Activated CD8-positive, alpha-beta memory T cell treated with anti-CD3 and anti-CD28 coated beads for 48 hours (primary cell): ENCODE measurements at regions not wholly inside any gene's neighbourhood (a gene's known extent, or its start where the extent isn't known, plus 50 kb on each side); places are given as distances from the start of the nearest gene placed in this dataset.
"Not testable (repeated sequence)": the region's sequence is repeated elsewhere in the genome, so short reads cannot be mapped to it uniquely, and the experiment has no call there.

Experiments
- DNase-seq, 3 experiments: peaks; one replicate each; pipeline ENCODE4 v3.0.0-alpha.2; 2020; ENCODE audit warnings: low read depth in 2 of 3, low spot score in 2 of 3

DNA sequence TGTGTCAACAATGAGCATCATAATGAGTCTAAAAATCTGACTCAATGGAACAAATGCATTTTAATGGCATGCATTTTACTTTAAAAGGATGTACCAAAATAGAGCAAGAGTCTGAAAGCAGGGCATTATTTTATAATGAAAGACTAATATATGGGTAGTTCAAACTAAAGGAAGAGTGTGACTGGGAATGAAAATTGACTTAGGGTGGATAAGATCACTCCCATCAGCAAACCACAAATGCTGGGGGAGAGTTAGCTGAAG is 114.7 kb downstream of the SOX4 start:
- no peak for DNase-seq

- DNase-seq, result no peak
These were observed 116.7 kb downstream of the SOX4 start for GRCh38 chr6:21710216-21710615.

GRCh38 chr6:21710908-21711627 is 117.5 kb downstream of the SOX4 start:
- DNase-seq, result no peak

DNA sequence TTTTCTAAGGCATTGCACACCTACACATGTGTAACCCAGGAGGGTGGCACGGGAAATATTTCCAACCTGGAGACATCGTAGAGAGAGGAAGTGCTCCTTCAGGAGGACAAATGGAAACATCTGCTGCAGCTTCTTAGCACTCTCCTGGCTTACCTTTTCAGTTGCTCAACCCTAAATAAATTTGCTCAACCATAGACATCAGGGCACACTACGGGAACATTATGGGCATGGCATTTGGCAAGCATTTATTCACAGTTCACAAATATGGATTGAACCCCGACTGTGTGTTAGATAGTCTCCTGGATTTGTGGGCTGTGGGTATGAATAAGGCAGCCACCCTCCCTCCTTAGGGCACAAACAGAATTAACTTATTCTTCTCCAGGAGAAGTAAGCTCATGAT is 118.7 kb downstream of the SOX4 start:
- no peak for DNase-seq

GRCh38 chr6:21713481-21713880 is 119.9 kb downstream of the SOX4 start:
- no peak for DNase-seq

- no peak for DNase-seq
These were observed 121.6 kb downstream of the SOX4 start for GRCh38 chr6:21715180-21715579.

DNA sequence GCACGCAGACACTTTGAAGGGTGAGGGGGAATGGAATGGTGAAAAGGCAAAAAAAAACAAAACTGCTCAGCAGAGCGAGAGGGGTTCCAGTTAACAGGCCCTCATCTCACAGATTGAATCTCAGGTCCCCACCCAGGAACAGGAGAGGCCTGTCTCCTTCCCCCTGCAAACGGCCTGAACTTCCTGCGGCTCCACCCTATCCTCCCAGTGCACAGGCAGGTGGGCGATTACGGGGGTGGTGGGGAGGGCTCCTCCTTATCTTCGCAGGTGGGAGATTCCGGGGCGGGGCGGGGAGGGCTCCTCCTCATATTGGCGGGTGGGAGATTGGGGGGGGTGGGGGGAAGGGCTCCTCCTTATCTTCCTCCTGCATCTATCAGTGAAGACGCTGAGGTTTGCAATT is 129.0 kb downstream of the SOX4 start:
- no peak for DNase-seq

GRCh38 chr6:21726676-21727075 is 133.1 kb downstream of the SOX4 start:
- DNase-seq, result no peak

GRCh38 chr6:21728141-21728540 is 134.6 kb downstream of the SOX4 start:
- no peak for DNase-seq

GRCh38 chr6:21729431-21729830 is 135.9 kb downstream of the SOX4 start:
- no peak for DNase-seq

DNA sequence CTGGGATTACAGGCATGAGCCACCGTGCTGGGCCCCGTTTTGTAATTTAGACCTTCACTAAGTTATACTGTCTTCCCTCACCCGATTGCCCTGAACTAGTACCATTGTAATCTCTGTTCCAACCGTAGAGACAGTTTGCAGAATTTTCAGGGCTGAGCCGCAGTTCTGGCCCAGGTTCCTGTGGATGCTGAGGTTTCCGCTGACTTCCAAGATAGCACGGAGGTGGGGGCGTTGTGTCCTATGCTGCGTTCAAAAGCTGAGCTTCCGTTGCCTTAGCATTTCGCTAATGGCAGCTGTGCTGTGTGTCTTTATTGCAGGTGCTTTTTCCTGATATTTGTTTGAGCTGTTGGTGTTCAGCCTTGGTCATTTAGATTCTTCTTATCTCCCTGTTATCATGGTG is 137.0 kb downstream of the SOX4 start:
- no peak for DNase-seq

DNA sequence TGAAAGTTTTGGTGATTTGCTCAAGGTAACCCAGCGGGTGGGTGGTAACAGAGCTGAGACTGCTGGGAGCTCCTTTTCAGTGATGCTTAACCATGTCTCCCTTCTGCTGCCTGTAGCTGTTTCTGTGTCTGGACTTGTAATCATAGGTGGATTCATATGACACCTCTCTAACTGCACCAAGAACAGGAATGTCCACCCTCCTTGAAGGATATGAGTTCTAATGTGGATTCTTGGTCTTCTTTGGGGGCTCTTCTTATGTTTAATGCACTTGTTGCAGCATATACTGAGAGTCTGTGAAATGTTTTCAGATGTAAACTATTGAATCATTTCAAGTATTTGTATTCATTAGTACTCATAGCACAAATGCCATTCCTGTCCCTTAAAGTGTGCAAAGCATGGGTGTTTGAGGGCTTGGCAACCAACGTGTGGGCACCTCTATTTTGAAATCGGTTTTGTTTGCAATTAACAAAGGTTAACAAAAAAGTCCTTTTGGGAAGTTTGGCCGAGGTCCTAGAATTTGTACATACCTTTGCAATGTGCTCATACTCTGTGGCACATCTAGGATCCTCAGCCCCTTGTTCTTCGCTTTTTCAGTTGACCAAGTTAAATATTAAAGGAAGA is 138.0 kb downstream of the SOX4 start:
- no peak for DNase-seq

DNA sequence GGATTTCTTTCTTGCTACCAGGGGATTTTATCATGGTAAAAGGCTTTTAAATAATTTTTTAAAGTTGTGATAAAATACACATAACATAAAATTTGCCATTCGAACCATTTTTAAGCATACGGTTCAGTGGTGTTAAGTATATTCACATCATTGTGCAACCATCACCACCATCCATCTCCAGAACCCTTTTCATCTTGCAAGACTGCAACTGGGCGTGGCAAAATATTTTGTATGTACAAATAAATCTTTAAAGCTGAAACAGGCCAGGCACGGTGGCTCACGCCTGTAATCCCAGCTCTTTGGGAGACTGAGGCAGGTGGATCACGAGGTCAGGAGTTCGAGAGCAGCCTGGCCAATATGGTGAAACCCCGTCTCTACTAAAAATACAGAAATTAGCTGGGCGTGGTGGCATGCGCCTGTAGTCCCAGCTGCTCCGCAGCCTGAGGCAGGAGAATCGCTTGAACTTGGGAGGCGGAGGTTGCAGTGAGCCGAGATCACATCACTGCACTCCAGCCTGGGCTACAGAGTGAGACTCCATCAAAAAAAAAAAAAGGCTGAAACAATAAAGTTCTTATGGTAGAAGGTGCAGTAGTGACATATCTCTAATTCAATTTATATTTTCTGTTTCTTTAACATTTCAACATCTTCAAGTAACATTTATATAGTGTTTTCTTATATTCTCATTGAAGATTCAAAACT is 138.6 kb downstream of the SOX4 start:
- DNase-seq, result not testable (repeated sequence)

- DNase-seq, result no peak
These were observed 139.2 kb downstream of the SOX4 start for GRCh38 chr6:21732731-21733130.

DNA sequence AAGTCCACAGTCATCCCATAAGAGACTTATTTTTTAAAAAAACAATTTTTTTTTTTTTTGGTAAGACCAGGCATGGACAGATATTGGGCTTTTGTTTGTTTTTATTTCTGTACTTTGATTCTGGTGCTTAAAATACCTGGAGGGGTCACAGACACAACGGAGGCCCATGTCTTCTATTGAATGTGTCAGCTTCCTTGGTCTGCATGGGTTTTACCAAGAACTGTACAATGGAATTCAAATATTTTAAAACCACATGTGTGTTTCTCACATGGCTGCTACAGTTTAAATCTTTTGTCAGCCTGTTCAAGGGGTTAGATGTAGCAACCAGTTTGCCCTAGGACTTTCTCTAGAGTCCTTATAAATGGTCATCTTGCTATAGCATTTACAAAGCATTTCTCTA is 139.8 kb downstream of the SOX4 start:
- DNase-seq, result no peak

DNA sequence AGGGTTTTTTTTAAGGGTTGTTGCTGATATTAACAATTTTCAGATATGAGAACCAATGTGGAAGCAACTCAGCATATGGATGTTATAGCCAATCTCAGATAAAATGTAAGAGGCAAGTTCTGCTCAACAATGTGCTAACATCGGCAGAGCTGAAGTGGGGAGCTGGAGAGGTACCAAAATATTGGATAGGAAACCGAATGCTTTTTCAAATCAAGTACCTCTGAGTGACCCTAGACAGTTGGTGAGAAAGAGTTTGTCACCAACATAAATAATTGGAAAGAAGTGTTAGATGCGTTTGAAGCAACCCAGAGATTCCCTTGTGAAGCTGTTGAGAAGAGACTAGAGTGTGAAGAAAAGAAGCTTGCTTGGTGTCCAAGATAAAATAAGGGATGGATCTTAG is 140.7 kb downstream of the SOX4 start:
- no peak for DNase-seq

GRCh38 chr6:21738180-21739094 is 144.9 kb downstream of the SOX4 start:
- DNase-seq, result no peak

- DNase-seq, result no peak
These were observed 145.7 kb downstream of the SOX4 start for GRCh38 chr6:21739241-21739640.

DNA sequence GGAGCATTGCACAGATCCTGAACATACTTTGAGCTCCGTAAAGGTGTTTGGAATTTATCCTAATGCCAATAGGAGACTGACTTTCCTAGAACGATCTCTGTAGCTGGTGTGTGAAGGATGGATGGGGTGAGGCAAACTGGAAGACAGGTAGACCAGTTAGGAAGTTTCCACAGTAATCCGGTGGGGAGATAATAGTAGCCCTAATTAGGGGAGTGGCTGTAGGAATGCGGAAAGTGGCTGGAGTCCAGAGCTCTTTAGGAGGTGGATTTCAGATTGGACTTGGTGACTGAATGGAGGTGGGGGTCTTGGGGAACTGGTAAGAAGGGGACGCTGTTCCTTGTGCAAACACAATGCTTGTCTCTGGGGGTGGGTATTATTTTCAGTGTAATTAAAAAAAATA is 146.3 kb downstream of the SOX4 start:
- DNase-seq, result no peak

- DNase-seq, result no peak
These were observed 147.0 kb downstream of the SOX4 start for GRCh38 chr6:21740376-21741124.
